Keratinocyte (primary cell): ENCODE measurements at regions not wholly inside any gene's neighbourhood (a gene's known extent, or its start where the extent isn't known, plus 50 kb on each side); places are given as distances from the start of the nearest gene placed in this dataset.

Experiments used
- DNase-seq: peaks from one replicate; pipeline ENCODE4 v3.0.0-alpha.2; 2011; ENCODE audit warnings: low read depth, missing footprints, low spot score
- FAIRE-seq: peaks from 2 replicates; lab custom pipeline; 2011; peaks lifted over from hg19 to GRCh38; lab: Jason Lieb, UNC
- H2AFZ ChIP-seq: 2 replicates; pipeline ENCODE4 v1.6.0; 2012; ENCODE audit warnings: low read length, control low read depth, inconsistent platforms; ENCODE audit not compliant: control insufficient read depth
- H3K27ac ChIP-seq: 2 replicates; pipeline ENCODE4 v1.5.1; 2011; ENCODE audit warnings: low read length; ENCODE audit not compliant: control insufficient read depth, insufficient read depth
- H3K27me3 ChIP-seq: 3 replicates; pipeline ENCODE4 v1.6.0; 2011; ENCODE audit warnings: low read length; ENCODE audit not compliant: control insufficient read depth, insufficient read depth; ENCODE audit errors: extremely low read depth
- H3K36me3 ChIP-seq, 2 experiments: 2 replicates in 1 of 2; 3 replicates in 1 of 2; pipeline ENCODE4 v1.5.1; 2011; ENCODE audit warnings: low read length in 2 of 2, mild to moderate bottlenecking in 1 of 2; ENCODE audit not compliant: control insufficient read depth in 2 of 2, insufficient read depth in 2 of 2; ENCODE audit errors: extremely low read depth in 1 of 2
- H3K4me1 ChIP-seq: 3 replicates; pipeline ENCODE4 v1.5.1; 2011; ENCODE audit warnings: low read length; ENCODE audit not compliant: control insufficient read depth, insufficient read depth; ENCODE audit errors: extremely low read depth
- H3K4me2 ChIP-seq: 3 replicates; pipeline ENCODE4 v1.6.0; 2011; ENCODE audit warnings: low read depth, low read length; ENCODE audit not compliant: control insufficient read depth, insufficient read depth; ENCODE audit errors: extremely low read depth
- H3K4me3 ChIP-seq, 3 experiments: fragments of 200-600 bp in 1 of 3; sonication (generic) in 1 of 3; 2 replicates in 2 of 3; 3 replicates in 1 of 3; pipeline ENCODE4 v1.5.1; 2011 to 2016; ENCODE audit warnings: low read length in 3 of 3, mild to moderate bottlenecking in 3 of 3, control low read depth in 2 of 3, inconsistent platforms in 1 of 3, low read depth in 1 of 3, mixed read lengths in 1 of 3, mixed run types in 1 of 3, moderate library complexity in 1 of 3; ENCODE audit not compliant: control insufficient read depth in 2 of 3, insufficient read depth in 2 of 3; ENCODE audit errors: extremely low read depth in 1 of 3
- H3K79me2 ChIP-seq: 2 replicates; pipeline ENCODE4 v1.6.0; 2012; ENCODE audit warnings: low read length; ENCODE audit not compliant: control insufficient read depth, insufficient read depth
- H3K9ac ChIP-seq: 3 replicates; pipeline ENCODE4 v1.6.0; 2011; ENCODE audit warnings: low read length; ENCODE audit not compliant: control insufficient read depth, insufficient read depth; ENCODE audit errors: extremely low read depth
- H3K9me1 ChIP-seq: 3 replicates; pipeline ENCODE4 v1.6.0; 2011; ENCODE audit warnings: low read length; ENCODE audit not compliant: control insufficient read depth, insufficient read depth; ENCODE audit errors: extremely low read depth
- H3K9me3 ChIP-seq: 2 replicates; pipeline ENCODE4 v1.5.1; 2012; ENCODE audit warnings: low read depth, low read length; ENCODE audit not compliant: control insufficient read depth
- H4K20me1 ChIP-seq: 3 replicates; pipeline ENCODE4 v1.6.0; 2011; ENCODE audit warnings: low read length; ENCODE audit not compliant: control insufficient read depth, insufficient read depth; ENCODE audit errors: extremely low read depth
- CTCF ChIP-seq, 3 experiments: IDR thresholded peaks in 1 of 3; conservative IDR thresholded peaks in 1 of 3; optimal IDR thresholded peaks in 1 of 3; 2 replicates in 2 of 3; 3 replicates in 1 of 3; pipeline versions ENCODE3 to v1.5.1; 2011; ENCODE audit warnings: low read length in 3 of 3, mild to moderate bottlenecking in 3 of 3, moderate library complexity in 2 of 3, control low read depth in 1 of 3, inconsistent platforms in 1 of 3; ENCODE audit not compliant: insufficient read depth in 2 of 3; ENCODE audit errors: extremely low read depth in 1 of 3
- EZH2 ChIP-seq: IDR thresholded peaks from one replicate; pipeline ENCODE4 v1.6.1; 2012; ENCODE audit warnings: inconsistent platforms, mild to moderate bottlenecking, low read length, moderate library complexity
- dilution Hi-C: fragments of 300-500 bp; cut with MboI; formaldehyde crosslinking; loops from one replicate; pipeline ENCODE4 v1.7.0; 2020; ENCODE audit warnings: low sequenced_read_pairs; ENCODE audit not compliant: extremely low pct_ligation_motif_present

- FAIRE-seq, result peak; percentile 66
Observed at GRCh38 chr5:125298258-125298657, 551.8 kb upstream of the ZNF608 start.

GRCh38 chr5:125298746-125299379 is 552.4 kb upstream of the ZNF608 start:
- H3K9ac ChIP-seq, result no peak overlapping the region
- FAIRE-seq (no peak), DNase-seq (no peak)
- H3K27ac ChIP-seq, result no peak overlapping the region
- H4K20me1 ChIP-seq, result no peaks in the 10 kb centered on the region
- H3K79me2 ChIP-seq, result no peaks in the 10 kb centered on the region
- H3K36me3 ChIP-seq, result no peaks in the 10 kb centered on the region
- no peaks in the 10 kb centered on the region for H3K9me1 ChIP-seq
- TF ChIP-seq EZH2 (no peak), CTCF (optimal IDR thresholded peaks at IDR 0.05 in 1 of 3, IDR thresholded peaks at IDR 0.05 in 1 of 3, conservative IDR thresholded peaks at IDR 0.05 in 1 of 3; ENCODE audit: extremely low read depth in 1 of 3, insufficient read depth in 2 of 3, low read length in 3 of 3) (no peak)
- H3K4me1 ChIP-seq, result peaks cover 12% of the 10 kb centered on the region
- no peak overlapping the region for H2AFZ ChIP-seq
- H3K4me3 ChIP-seq, result no peak overlapping the region
- H3K9me3 ChIP-seq, result no peaks in the 10 kb centered on the region
- no peak overlapping the region for H3K4me2 ChIP-seq
- dilution Hi-C loops, result no loop called here
- H3K27me3 ChIP-seq, result no peaks in the 10 kb centered on the region

More at GRCh38 chr5:125298258-125298657, 551.8 kb upstream of the ZNF608 start:
- Histone ChIP-seq H3K27me3 (no peaks in the 10 kb centered on the region), H3K4me3 (no peak overlapping the region), H3K36me3 (no peaks in the 10 kb centered on the region), H3K9me1 (no peaks in the 10 kb centered on the region), H2AFZ (peak overlapping the region; percentile 8), H3K27ac (no peak overlapping the region), H3K9me3 (no peaks in the 10 kb centered on the region), H4K20me1 (no peaks in the 10 kb centered on the region), H3K4me1 (peaks cover 12% of the 10 kb centered on the region), H3K79me2 (no peaks in the 10 kb centered on the region), H3K4me2 (no peak overlapping the region), H3K9ac (no peak overlapping the region)
- TF ChIP-seq EZH2 (no peak), CTCF (optimal IDR thresholded peaks at IDR 0.05 in 1 of 3, IDR thresholded peaks at IDR 0.05 in 1 of 3, conservative IDR thresholded peaks at IDR 0.05 in 1 of 3; ENCODE audit: extremely low read depth in 1 of 3, insufficient read depth in 2 of 3, low read length in 3 of 3) (no peak)
- dilution Hi-C loops, result no loop called here
- no peak for DNase-seq
